SU-DHL-6 (cell line): ENCODE measurements at regions not wholly inside any gene's neighbourhood (a gene's known extent, or its start where the extent isn't known, plus 50 kb on each side); places are given as distances from the start of the nearest gene placed in this dataset.

Source experiments
- CTCF ChIP-seq: fragments of 200-600 bp; sonication (generic); IDR thresholded peaks from one replicate; pipeline ENCODE4 v1.5.1; 2017; ENCODE audit warnings: antibody characterized with exemption, mild to moderate bottlenecking, low read length, moderate library complexity; ENCODE audit not compliant: insufficient read depth, poor library complexity, severe bottlenecking
- EZH2phosphoT487 ChIP-seq: fragments of 200-600 bp; sonication (generic), shearing (Covaris generic); conservative IDR thresholded peaks from 2 replicates; pipeline ENCODE4 v1.6.1; 2018; ENCODE audit warnings: mild to moderate bottlenecking, antibody characterized with exemption, low read length, moderate library complexity, mixed read lengths

GRCh38 chr2:125471963-125472362 is 1184.0 kb upstream of the GYPC start:
- TF ChIP-seq CTCF (no peak), EZH2phosphoT487 (no peak)
